IMR-90 (cell line): ENCODE measurements at regions not wholly inside any gene's neighbourhood (a gene's known extent, or its start where the extent isn't known, plus 50 kb on each side); places are given as distances from the start of the nearest gene placed in this dataset.

ENCODE experiments used
- ATAC-seq: fragments of 200-7000 bp; cut with Tn5 transposase; 2 replicates; pipeline ENCODE4 v1.9.1; 2020; ENCODE audit warnings: low read depth, mild to moderate bottlenecking, moderate library complexity
- BruUV-seq: library from RNA; stranded (reverse); fragments of 400-500 nt; replicated peaks from 2 replicates; lab custom pipeline; 2021; lab: Mats Ljungman, UMichigan
- CTCF ChIA-PET: fragments of 300-600 bp; formaldehyde crosslinking; extraction: SDS; loops from one replicate; lab custom pipeline; 2021; ENCODE audit warnings: antibody characterized with exemption; lab: Yijun Ruan, JAX
- POLR2A ChIA-PET: fragments of 300-600 bp; sonication (Branson Sonifier 250); formaldehyde crosslinking; loops from one replicate; lab custom pipeline; 2022; ENCODE audit warnings: antibody characterized with exemption; ENCODE audit not compliant: unreplicated experiment; lab: Charles Lee
- DNase-seq: peaks from one replicate; pipeline ENCODE4 v3.0.0; 2013
- H2AFZ ChIP-seq: replicated peaks from 2 replicates; pipeline ENCODE3; 2013; ENCODE audit warnings: low read length, mild to moderate bottlenecking; ENCODE audit not compliant: poor library complexity
- H2AK5ac ChIP-seq: 2 replicates; pipeline ENCODE4 v1.6.1; 2013; ENCODE audit warnings: low read depth, low read length, inconsistent platforms
- H2AK9ac ChIP-seq: replicated peaks from 2 replicates; pipeline ENCODE3; 2013; ENCODE audit warnings: mild to moderate bottlenecking, low read depth, low read length, moderate library complexity; ENCODE audit not compliant: poor library complexity
- H2BK120ac ChIP-seq: 2 replicates; pipeline ENCODE4 v1.6.1; 2013; ENCODE audit warnings: low read depth, low read length, inconsistent platforms
- H2BK15ac ChIP-seq: 3 replicates; pipeline ENCODE4 v1.6.1; 2013; ENCODE audit warnings: low read depth, low read length, inconsistent platforms
- H2BK20ac ChIP-seq: 2 replicates; pipeline ENCODE4 v1.6.1; 2013; ENCODE audit warnings: low read depth, mild to moderate bottlenecking, inconsistent platforms, low read length, moderate library complexity
- H2BK5ac ChIP-seq: 2 replicates; pipeline ENCODE4 v1.6.1; 2013; ENCODE audit warnings: mild to moderate bottlenecking, low read depth, low read length, inconsistent platforms; ENCODE audit not compliant: poor library complexity, severe bottlenecking
- H3K14ac ChIP-seq: replicated peaks from 2 replicates; pipeline ENCODE4 v1.6.1; 2013; ENCODE audit warnings: low read depth, low read length, inconsistent platforms
- H3K18ac ChIP-seq: 2 replicates; pipeline ENCODE4 v1.6.1; 2013; ENCODE audit warnings: low read depth, low read length, control low read depth
- H3K23ac ChIP-seq: 2 replicates; pipeline ENCODE4 v1.6.1; 2013; ENCODE audit warnings: low read depth, low read length, inconsistent platforms
- H3K27ac ChIP-seq: 2 replicates; pipeline ENCODE4 v1.5.1; 2013; ENCODE audit warnings: mild to moderate bottlenecking, control low read depth, low read length; ENCODE audit not compliant: insufficient read depth
- H3K27me3 ChIP-seq: 2 replicates; pipeline ENCODE4 v1.6.1; 2013; ENCODE audit warnings: low read length; ENCODE audit not compliant: control insufficient read depth, insufficient read depth
- H3K36me3 ChIP-seq: 2 replicates; pipeline ENCODE4 v1.6.1; 2013; ENCODE audit warnings: low read length, mixed read lengths; ENCODE audit not compliant: control insufficient read depth, insufficient read depth
- H3K4ac ChIP-seq: 2 replicates; pipeline ENCODE4 v1.6.1; 2013; ENCODE audit warnings: low read depth, low read length, inconsistent platforms
- H3K4me1 ChIP-seq: 2 replicates; pipeline ENCODE4 v1.6.1; 2013; ENCODE audit warnings: low read length, mixed read lengths; ENCODE audit not compliant: control insufficient read depth, insufficient read depth
- H3K4me2 ChIP-seq: 2 replicates; pipeline ENCODE4 v1.6.1; 2013; ENCODE audit warnings: low read depth, mild to moderate bottlenecking, control low read depth, low read length, moderate library complexity
- H3K4me3 ChIP-seq: 2 replicates; pipeline ENCODE4 v1.5.1; 2013; ENCODE audit warnings: low read depth, mild to moderate bottlenecking, control low read depth, low read length, moderate library complexity; ENCODE audit not compliant: insufficient read depth
- H3K56ac ChIP-seq: 2 replicates; pipeline ENCODE4 v1.6.1; 2013; ENCODE audit warnings: low read length, inconsistent platforms; ENCODE audit not compliant: insufficient read depth; ENCODE audit errors: extremely low read depth
- H3K79me1 ChIP-seq, 2 experiments: 2 replicates each; pipeline ENCODE4 v1.6.1; 2013; ENCODE audit warnings: low read length in 2 of 2, inconsistent platforms in 1 of 2, low read depth in 1 of 2
- H3K9ac ChIP-seq: 2 replicates; pipeline ENCODE4 v1.6.1; 2013; ENCODE audit warnings: low read depth, low read length, control low read depth
- H3K9me1 ChIP-seq: 2 replicates; pipeline ENCODE4 v1.6.1; 2013; ENCODE audit warnings: low read length, inconsistent platforms; ENCODE audit not compliant: insufficient read depth
- H3K9me3 ChIP-seq: 2 replicates; pipeline ENCODE4 v1.6.1; 2013; ENCODE audit warnings: low read length; ENCODE audit not compliant: control insufficient read depth, insufficient read depth
- H4K20me1 ChIP-seq: 2 replicates; pipeline ENCODE4 v1.6.1; 2013; ENCODE audit warnings: low read length, inconsistent platforms; ENCODE audit not compliant: insufficient read depth
- H4K5ac ChIP-seq: 2 replicates; pipeline ENCODE4 v1.6.1; 2013; ENCODE audit warnings: mild to moderate bottlenecking, low read depth, low read length, control low read depth
- H4K8ac ChIP-seq, 2 experiments: 2 replicates each; pipeline ENCODE4 v1.6.1; 2013; ENCODE audit warnings: low read depth in 2 of 2, low read length in 2 of 2, control low read depth in 1 of 2, inconsistent platforms in 1 of 2
- H4K91ac ChIP-seq: 2 replicates; pipeline ENCODE4 v1.6.1; 2013; ENCODE audit warnings: low read depth, low read length, inconsistent platforms; ENCODE audit not compliant: insufficient read depth
- BHLHE40 ChIP-seq: fragments of 150-350 bp; IDR thresholded peaks from 2 replicates; pipeline ENCODE4 v1.6.1; 2016; ENCODE audit warnings: mild to moderate bottlenecking, low read depth, low read length
- CEBPB ChIP-seq: IDR thresholded peaks from 2 replicates; pipeline ENCODE4 v1.6.1; 2012; ENCODE audit warnings: low read depth, low read length, improper control_type of control experiment
- CHD1 ChIP-seq: IDR thresholded peaks from 2 replicates; pipeline ENCODE4 v1.6.1; 2012; ENCODE audit warnings: low read depth, low read length, improper control_type of control experiment
- FOS ChIP-seq: fragments of 150-350 bp; IDR thresholded peaks from 2 replicates; pipeline ENCODE4 v1.6.1; 2016; ENCODE audit warnings: low read depth, low read length
- MAFK ChIP-seq: IDR thresholded peaks from 2 replicates; pipeline ENCODE4 v1.6.1; 2012; ENCODE audit warnings: low read depth, low read length, improper control_type of control experiment
- NFE2L2 ChIP-seq: fragments of 150-350 bp; IDR thresholded peaks from 2 replicates; pipeline ENCODE4 v1.6.1; 2016; ENCODE audit warnings: low read depth, mild to moderate bottlenecking, low read length
- POLR2A ChIP-seq: IDR thresholded peaks from 2 replicates; pipeline ENCODE4 v1.6.1; 2012; ENCODE audit warnings: mild to moderate bottlenecking, low read depth, low read length
- RAD21 ChIP-seq: IDR thresholded peaks from 2 replicates; pipeline ENCODE4 v1.6.1; 2012; ENCODE audit warnings: low read length, improper control_type of control experiment
- RCOR1 ChIP-seq: IDR thresholded peaks from 2 replicates; pipeline ENCODE4 v1.6.1; 2012; ENCODE audit warnings: mild to moderate bottlenecking, low read length, improper control_type of control experiment; ENCODE audit not compliant: insufficient replicate concordance
- RFX5 ChIP-seq: IDR thresholded peaks from 2 replicates; pipeline ENCODE4 v1.8.0; 2012; ENCODE audit warnings: low read depth, mild to moderate bottlenecking, low read length, moderate library complexity
- WGBS, 2 experiments: methylation state at CpG; one replicate each; pipeline versions ENCODE4 v1.1.5 to v1.1.7; 2013; ENCODE audit warnings: missing lambda C conversion rate in 2 of 2; ENCODE audit not compliant: insufficient read length in 1 of 2; ENCODE audit errors: extremely low coverage in 2 of 2; 5-methylcytosine and 5-hydroxymethylcytosine counted together
- dilution Hi-C: fragments of 300-500 bp; cut with HindIII; formaldehyde crosslinking; loops from one replicate; pipeline ENCODE4 v1.14.3; 2018; ENCODE audit warnings: low sequenced_read_pairs; ENCODE audit not compliant: unreplicated experiment
- in situ Hi-C: fragments of 300-500 bp; cut with MboI; formaldehyde crosslinking; loops from 3 replicates; pipeline ENCODE4 v1.14.3; 2019; ENCODE audit warnings: low sequenced_read_pairs, inconsistent platforms, mixed read lengths
- intact Hi-C: fragments of 100-400 bp; cut with micrococcal nuclease; formaldehyde crosslinking; loops from 2 replicates; pipeline ENCODE4 v1.10.0; 2022
- TF ChIP-seq, protein P1 (sequence below): fragments of 150-350 bp; IDR thresholded peaks from 2 replicates; pipeline ENCODE4 v1.6.1; 2017; ENCODE audit warnings: mild to moderate bottlenecking, antibody characterized with exemption, low read length, low read depth
- TF ChIP-seq, protein P2 (sequence below): conservative IDR thresholded peaks from 2 replicates; pipeline ENCODE4 v1.5.1; 2012; ENCODE audit warnings: mild to moderate bottlenecking, low read depth, low read length, improper control_type of control experiment
- TF ChIP-seq, protein P3 (sequence below): fragments of 150-350 bp; IDR thresholded peaks from 2 replicates; pipeline ENCODE4 v1.6.1; 2016; ENCODE audit warnings: low read depth, mild to moderate bottlenecking, low read length, moderate library complexity, borderline replicate concordance

DNA sequence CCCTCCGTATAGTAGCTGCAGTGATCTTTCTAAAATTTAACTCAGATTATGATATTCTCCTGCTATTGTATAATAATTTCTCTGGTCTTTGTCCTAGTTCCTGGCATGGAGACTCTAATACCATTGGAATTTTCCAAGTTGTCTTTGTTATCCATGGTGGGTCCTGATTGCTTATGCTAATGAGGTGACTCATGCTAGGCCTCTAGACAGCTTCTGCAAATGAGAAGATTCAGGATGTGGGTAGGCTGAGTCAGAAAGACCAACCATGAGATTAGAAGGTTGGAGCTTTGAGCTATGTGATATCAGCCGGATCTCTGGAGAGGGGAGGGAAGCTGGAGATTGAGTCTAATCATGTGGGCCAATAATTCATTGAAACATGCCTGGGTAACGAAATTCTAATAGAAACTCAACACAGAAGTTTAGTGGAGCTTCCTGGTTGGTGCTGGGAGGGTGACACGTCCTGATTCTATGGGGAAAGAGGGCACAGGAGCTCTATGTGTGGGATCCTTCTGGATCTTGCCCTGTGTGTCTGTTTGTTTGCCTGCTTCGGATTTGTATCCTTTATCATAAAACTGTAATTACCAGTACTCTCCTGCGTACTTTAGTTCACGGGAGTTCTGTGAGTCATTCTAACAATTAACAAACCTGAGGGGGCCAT is 73.2 kb upstream of the CNIH3 start:
- H3K79me1 ChIP-seq: no peaks in the 10 kb centered on the region; a peak in 1 of 4 replicates
- peaks cover 16% of the 10 kb centered on the region for H3K9me1 ChIP-seq
- H3K18ac ChIP-seq: peak overlapping the region; percentile 98
- peak overlapping the region; percentile 88 for H3K27ac ChIP-seq
- H2AFZ ChIP-seq: peak overlapping the region; percentile 76
- H3K36me3 ChIP-seq: no peaks in the 10 kb centered on the region
- peak overlapping the region; percentile 100 for H2BK15ac ChIP-seq
- DNase-seq: peak; percentile 99
- H3K4me1 ChIP-seq: peaks cover 14% of the 10 kb centered on the region
- no TSS peak for BruUV-seq
- WGBS, 2 experiments: 14% methylated on average over 1 of the region's 7 CpGs; no CpG with 5 or more reads in 1 of the 2 experiments
- H2BK20ac ChIP-seq: peak overlapping the region; percentile 97
- no peaks in the 10 kb centered on the region for H3K9me3 ChIP-seq
- ChIA-PET POLR2A (interaction anchor here (0.7 kb wide), 1 partner anchor 62 kb away, joined by 3 read pairs; no protein-coding TSS in a partner anchor), CTCF (interaction anchor here (1.1 kb wide), 2 partner anchors 85 to 309 kb away, joined by 3 read pairs; no protein-coding TSS in a partner anchor)
- H3K4me2 ChIP-seq: peak overlapping the region; percentile 73; the same call in 1 of the 2 replicates
- H3K4ac ChIP-seq: peak overlapping the region; percentile 97
- H3K9ac ChIP-seq: no peak overlapping the region; the same call in 1 of the 2 replicates
- peak overlapping the region; percentile 96 for H2BK5ac ChIP-seq
- H3K14ac ChIP-seq: peak overlapping the region; percentile 95
- peak overlapping the region; percentile 98 for H3K23ac ChIP-seq
- H2AK5ac ChIP-seq: peak overlapping the region; percentile 99
- H4K5ac ChIP-seq: peak overlapping the region; percentile 98
- dilution Hi-C loops (no loop called here), intact Hi-C loops (no loop called here), in situ Hi-C loops (no loop called here)
- peak; percentile 91 for ATAC-seq
- peak overlapping the region; percentile 68 to 93 for H4K8ac ChIP-seq
- 0 out of 2 replicates have a peak, but pooled peaks have one; percentile 41 for TF ChIP-seq CHD1
- TF ChIP-seq MAFK: peak; percentile 4; the same call in 1 of the 2 replicates
- no peak for TF ChIP-seq RFX5
- TF ChIP-seq, protein P1, sequence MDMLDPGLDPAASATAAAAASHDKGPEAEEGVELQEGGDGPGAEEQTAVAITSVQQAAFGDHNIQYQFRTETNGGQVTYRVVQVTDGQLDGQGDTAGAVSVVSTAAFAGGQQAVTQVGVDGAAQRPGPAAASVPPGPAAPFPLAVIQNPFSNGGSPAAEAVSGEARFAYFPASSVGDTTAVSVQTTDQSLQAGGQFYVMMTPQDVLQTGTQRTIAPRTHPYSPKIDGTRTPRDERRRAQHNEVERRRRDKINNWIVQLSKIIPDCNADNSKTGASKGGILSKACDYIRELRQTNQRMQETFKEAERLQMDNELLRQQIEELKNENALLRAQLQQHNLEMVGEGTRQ: peak; percentile 40
- peak; percentile 25; the same call in 1 of the 2 replicates for TF ChIP-seq CEBPB
- peak; percentile 62; the same call in 1 of the 2 replicates for TF ChIP-seq BHLHE40
- TF ChIP-seq, protein P2, sequence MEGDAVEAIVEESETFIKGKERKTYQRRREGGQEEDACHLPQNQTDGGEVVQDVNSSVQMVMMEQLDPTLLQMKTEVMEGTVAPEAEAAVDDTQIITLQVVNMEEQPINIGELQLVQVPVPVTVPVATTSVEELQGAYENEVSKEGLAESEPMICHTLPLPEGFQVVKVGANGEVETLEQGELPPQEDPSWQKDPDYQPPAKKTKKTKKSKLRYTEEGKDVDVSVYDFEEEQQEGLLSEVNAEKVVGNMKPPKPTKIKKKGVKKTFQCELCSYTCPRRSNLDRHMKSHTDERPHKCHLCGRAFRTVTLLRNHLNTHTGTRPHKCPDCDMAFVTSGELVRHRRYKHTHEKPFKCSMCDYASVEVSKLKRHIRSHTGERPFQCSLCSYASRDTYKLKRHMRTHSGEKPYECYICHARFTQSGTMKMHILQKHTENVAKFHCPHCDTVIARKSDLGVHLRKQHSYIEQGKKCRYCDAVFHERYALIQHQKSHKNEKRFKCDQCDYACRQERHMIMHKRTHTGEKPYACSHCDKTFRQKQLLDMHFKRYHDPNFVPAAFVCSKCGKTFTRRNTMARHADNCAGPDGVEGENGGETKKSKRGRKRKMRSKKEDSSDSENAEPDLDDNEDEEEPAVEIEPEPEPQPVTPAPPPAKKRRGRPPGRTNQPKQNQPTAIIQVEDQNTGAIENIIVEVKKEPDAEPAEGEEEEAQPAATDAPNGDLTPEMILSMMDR: no peak
- peak; percentile 95 for TF ChIP-seq FOS
- no peak for TF ChIP-seq RCOR1
- TF ChIP-seq, protein P3, sequence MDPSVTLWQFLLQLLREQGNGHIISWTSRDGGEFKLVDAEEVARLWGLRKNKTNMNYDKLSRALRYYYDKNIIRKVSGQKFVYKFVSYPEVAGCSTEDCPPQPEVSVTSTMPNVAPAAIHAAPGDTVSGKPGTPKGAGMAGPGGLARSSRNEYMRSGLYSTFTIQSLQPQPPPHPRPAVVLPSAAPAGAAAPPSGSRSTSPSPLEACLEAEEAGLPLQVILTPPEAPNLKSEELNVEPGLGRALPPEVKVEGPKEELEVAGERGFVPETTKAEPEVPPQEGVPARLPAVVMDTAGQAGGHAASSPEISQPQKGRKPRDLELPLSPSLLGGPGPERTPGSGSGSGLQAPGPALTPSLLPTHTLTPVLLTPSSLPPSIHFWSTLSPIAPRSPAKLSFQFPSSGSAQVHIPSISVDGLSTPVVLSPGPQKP: no peak
- TF ChIP-seq NFE2L2: 0 out of 2 replicates have a peak, but pooled peaks have one; percentile 16
- no peak for TF ChIP-seq POLR2A
- no peak for TF ChIP-seq RAD21
- peak overlapping the region; percentile 87 for H2AK9ac ChIP-seq
- peak overlapping the region; percentile 94 for H4K91ac ChIP-seq
- peak overlapping the region; percentile 82 for H3K56ac ChIP-seq
- H3K27me3 ChIP-seq: no peaks in the 10 kb centered on the region
- H2BK120ac ChIP-seq: peak overlapping the region; percentile 98
- H4K20me1 ChIP-seq: no peaks in the 10 kb centered on the region
- no peak overlapping the region for H3K4me3 ChIP-seq
